ENCODE measurements at regions not wholly inside any gene's neighbourhood (a gene's known extent, or its start where the extent isn't known, plus 50 kb on each side); places are given as distances from the start of the nearest gene placed in this dataset.

GRCh38 chr15:97683831-97684230, 276.7 kb upstream of the ARRDC4 start:
- Histone ChIP-seq H3K27me3 (no peaks in the 10 kb centered on the region), H3K27ac (no peak overlapping the region), H3K4me3 (ENCODE audit: low read depth in 1 of 2, low read length in 1 of 2) (no peak overlapping the region), H3K9me3 (no peaks in the 10 kb centered on the region), H3K36me3 (no peaks in the 10 kb centered on the region), H3K4me1 (ENCODE audit: control insufficient read depth in 1 of 2, insufficient read depth in 1 of 2, low read depth in 1 of 2, low read length in 1 of 2) (no peaks in the 10 kb centered on the region)
- TF ChIP-seq CTCF (IDR thresholded peaks at IDR 0.05), result no peak

- no peak overlapping the region for H3K27ac ChIP-seq
- no peaks in the 10 kb centered on the region for H3K36me3 ChIP-seq
- H3K4me1 ChIP-seq (ENCODE audit: control insufficient read depth in 1 of 2, insufficient read depth in 1 of 2, low read depth in 1 of 2, low read length in 1 of 2), result no peaks in the 10 kb centered on the region
- no peaks in the 10 kb centered on the region for H3K9me3 ChIP-seq
- TF ChIP-seq CTCF (IDR thresholded peaks at IDR 0.05), result no peak
- H3K4me3 ChIP-seq (ENCODE audit: low read depth in 1 of 2, low read length in 1 of 2), result no peak overlapping the region
- no peaks in the 10 kb centered on the region for H3K27me3 ChIP-seq
These were observed 276.3 kb upstream of the ARRDC4 start for GRCh38 chr15:97684249-97684648.

GRCh38 chr15:97686324-97686723, 274.2 kb upstream of the ARRDC4 start:
- Histone ChIP-seq H3K4me3 (ENCODE audit: low read depth in 1 of 2, low read length in 1 of 2) (no peak overlapping the region), H3K36me3 (no peaks in the 10 kb centered on the region), H3K4me1 (ENCODE audit: control insufficient read depth in 1 of 2, insufficient read depth in 1 of 2, low read depth in 1 of 2, low read length in 1 of 2) (no peaks in the 10 kb centered on the region), H3K27ac (no peak overlapping the region), H3K27me3 (no peaks in the 10 kb centered on the region), H3K9me3 (no peaks in the 10 kb centered on the region)
- no peak for TF ChIP-seq CTCF (IDR thresholded peaks at IDR 0.05)

GRCh38 chr15:97687654-97688053, 272.8 kb upstream of the ARRDC4 start:
- no peak for TF ChIP-seq CTCF (IDR thresholded peaks at IDR 0.05)
- Histone ChIP-seq H3K4me1 (ENCODE audit: control insufficient read depth in 1 of 2, insufficient read depth in 1 of 2, low read depth in 1 of 2, low read length in 1 of 2) (no peaks in the 10 kb centered on the region), H3K36me3 (no peaks in the 10 kb centered on the region), H3K27me3 (no peaks in the 10 kb centered on the region), H3K27ac (no peak overlapping the region), H3K9me3 (no peaks in the 10 kb centered on the region), H3K4me3 (ENCODE audit: low read depth in 1 of 2, low read length in 1 of 2) (no peak overlapping the region)

- TF ChIP-seq CTCF (IDR thresholded peaks at IDR 0.05), result no peak
- Histone ChIP-seq H3K36me3 (no peaks in the 10 kb centered on the region), H3K9me3 (no peaks in the 10 kb centered on the region), H3K27me3 (no peaks in the 10 kb centered on the region), H3K27ac (no peak overlapping the region), H3K4me1 (ENCODE audit: control insufficient read depth in 1 of 2, insufficient read depth in 1 of 2, low read depth in 1 of 2, low read length in 1 of 2) (no peaks in the 10 kb centered on the region), H3K4me3 (ENCODE audit: low read depth in 1 of 2, low read length in 1 of 2) (no peak overlapping the region)
These were observed 272.3 kb upstream of the ARRDC4 start for GRCh38 chr15:97688177-97688576.

- Histone ChIP-seq H3K4me1 (ENCODE audit: control insufficient read depth in 1 of 2, insufficient read depth in 1 of 2, low read depth in 1 of 2, low read length in 1 of 2) (no peaks in the 10 kb centered on the region), H3K4me3 (ENCODE audit: low read depth in 1 of 2, low read length in 1 of 2) (no peak overlapping the region), H3K9me3 (no peaks in the 10 kb centered on the region), H3K27ac (no peak overlapping the region), H3K36me3 (no peaks in the 10 kb centered on the region), H3K27me3 (no peaks in the 10 kb centered on the region)
- TF ChIP-seq CTCF (IDR thresholded peaks at IDR 0.05), result no peak
These were observed 271.6 kb upstream of the ARRDC4 start for GRCh38 chr15:97688886-97689285.
